HG03460 (cell line): ENCODE measurements at regions not wholly inside any gene's neighbourhood (a gene's known extent, or its start where the extent isn't known, plus 50 kb on each side); places are given as distances from the start of the nearest gene placed in this dataset.
"Not testable (repeated sequence)": the region's sequence is repeated elsewhere in the genome, so short reads cannot be mapped to it uniquely, and the experiment has no call there.

Experiments
- ATAC-seq: cut with Tn5 transposase; IDR thresholded peaks from one replicate; pipeline ENCODE4 v1.9.1; 2021; ENCODE audit not compliant: unreplicated experiment

- ATAC-seq, result no peak
Measured at GRCh38 chr22:22371031-22371541, 126.5 kb downstream of the VPREB1 start.

- no peak for ATAC-seq
Measured at GRCh38 chr22:22372086-22372485, 127.5 kb downstream of the VPREB1 start.

DNA sequence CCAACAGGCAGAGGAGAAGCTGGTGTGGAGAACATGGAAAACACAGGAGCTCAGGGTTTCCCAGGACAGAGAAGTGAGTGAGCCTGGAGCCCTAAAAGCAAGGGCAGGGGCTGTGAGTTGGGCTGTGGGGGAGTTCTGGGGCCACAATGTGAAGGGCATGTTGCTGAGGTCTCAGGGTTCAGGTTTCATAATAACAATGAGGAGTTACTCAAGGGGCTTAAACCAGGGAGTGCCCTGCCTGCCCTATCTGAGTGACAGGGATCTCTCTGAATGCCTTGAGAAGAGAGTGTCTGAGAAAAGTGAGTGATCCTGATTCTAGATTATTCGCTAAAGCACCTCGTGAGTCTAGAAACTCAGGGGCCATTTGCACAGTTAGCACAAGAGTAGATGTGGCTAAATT, 129.6 kb downstream of the VPREB1 start:
- no peak for ATAC-seq

DNA sequence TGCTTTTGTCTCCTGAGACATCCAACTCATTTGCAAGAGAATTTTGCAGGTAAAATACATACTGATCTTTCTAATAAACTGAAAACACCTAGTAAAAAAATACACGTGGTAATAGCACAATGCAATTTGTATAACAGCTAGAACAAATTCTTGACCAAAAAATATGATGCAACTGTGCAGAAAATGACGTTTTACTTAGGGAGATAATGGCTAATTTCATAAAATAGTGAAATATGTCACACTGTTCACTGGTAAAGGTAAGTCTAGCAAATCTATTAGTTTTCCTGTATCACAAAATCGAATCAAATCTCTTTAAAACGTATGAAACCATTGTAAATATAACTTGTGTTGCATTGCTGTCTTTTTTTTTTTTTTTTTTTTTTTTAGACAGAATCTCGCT, 130.0 kb downstream of the VPREB1 start:
- ATAC-seq, result no peak

DNA sequence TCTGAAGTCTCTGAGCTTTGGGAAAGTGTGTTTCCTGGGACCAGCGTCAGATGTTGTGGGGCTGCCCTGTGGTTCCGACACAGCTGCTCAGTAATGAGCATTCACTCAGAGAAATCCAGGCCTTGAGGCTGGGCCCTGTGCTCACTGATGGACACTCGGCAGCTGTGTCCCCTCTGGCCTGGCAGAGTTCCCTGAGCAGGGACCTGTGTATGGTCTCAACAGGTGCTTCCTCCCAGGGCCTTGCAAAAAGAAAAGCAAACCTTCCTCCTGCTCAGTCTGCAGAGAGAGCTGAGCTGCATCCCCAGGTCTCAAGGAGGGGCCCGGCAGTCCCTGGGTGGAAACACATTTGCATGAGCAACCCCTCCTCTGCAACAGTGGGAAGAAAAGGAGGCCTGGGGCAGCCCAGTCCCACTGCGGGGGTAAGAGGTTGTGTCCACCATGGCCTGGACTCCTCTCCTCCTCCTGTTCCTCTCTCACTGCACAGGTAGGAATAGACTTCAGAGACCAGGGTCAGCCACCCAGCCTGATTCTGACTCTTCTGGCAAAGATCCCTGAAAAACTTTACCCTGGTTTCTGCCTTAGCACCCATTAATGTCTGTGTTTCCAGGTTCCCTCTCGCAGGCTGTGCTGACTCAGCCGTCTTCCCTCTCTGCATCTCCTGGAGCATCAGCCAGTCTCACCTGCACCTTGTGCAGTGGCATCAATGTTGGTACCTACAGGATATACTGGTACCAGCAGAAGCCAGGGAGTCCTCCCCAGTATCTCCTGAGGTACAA, 131.2 kb downstream of the VPREB1 start:
- ATAC-seq, result no peak

GRCh38 chr22:22376352-22376706, 131.7 kb downstream of the VPREB1 start:
- no peak for ATAC-seq

DNA sequence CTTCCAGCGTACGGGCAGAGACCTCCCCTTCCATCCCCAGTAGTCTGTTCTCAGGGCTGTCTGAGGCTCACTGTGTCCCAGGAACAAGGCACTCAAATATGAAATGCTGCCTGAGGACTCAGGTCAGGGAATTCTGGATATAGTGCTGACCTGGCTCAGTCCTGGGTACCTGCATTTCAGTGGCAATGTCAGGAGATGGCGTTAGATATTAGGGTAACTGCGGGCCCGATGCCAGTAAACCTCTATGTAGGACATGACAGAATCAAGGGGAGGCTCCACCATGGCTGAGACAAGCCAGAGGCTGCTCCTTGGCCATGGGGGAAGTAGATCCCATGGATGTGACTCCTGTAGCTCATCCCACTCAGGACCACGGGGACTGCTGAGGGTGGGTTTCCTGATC, 131.7 kb downstream of the ZNF280B start:
- not testable (repeated sequence) for ATAC-seq

- ATAC-seq, result no peak
Measured at GRCh38 chr22:22377335-22377734, 131.2 kb downstream of the ZNF280B start.

DNA sequence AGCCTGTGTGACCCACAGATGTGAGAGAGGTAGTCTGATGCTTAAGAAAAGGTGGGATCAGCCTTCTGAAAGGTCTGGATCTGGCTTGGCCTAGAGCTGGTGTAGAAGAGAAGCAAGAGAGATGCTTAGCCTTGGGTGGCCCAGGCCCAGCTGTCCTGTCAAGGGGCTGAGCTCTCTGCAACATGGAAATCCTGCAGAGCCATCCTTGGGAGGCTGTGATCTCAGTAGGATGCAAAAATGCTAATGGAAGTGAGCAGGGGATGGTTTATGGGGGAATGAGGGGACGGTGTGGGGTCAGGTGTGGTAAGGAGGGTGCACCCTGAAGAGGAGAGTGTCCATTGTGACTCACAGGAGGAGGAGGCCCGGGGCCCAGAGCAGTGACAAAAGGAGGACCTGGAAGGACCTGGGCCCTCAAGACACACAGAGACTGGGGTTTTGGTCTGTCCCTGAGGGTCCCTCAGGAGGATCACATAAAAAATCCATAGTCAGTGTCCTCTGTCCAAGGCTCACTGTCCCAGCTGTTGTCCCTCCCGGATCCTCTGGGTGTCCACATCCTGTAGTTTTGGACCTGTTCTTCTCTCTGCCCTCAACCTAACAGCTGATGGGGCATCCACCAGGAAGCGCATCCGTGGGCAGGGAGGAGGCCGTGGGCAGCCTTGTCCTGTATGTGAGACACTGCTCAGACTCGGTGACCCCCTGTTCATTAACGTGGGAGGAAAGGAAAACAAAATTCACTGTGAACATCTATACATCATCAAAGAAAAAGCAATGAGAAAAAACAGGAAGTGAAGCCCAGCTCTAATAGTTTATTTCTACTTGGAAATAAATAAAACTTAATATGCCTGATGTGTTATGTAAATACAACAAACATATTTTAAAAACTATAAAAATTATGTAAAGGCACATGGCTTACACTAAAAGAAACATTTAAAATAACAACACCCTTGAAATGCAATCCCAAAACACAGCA, 129.8 kb downstream of the ZNF280B start:
- ATAC-seq, result no peak

- no peak for ATAC-seq
Measured at GRCh38 chr22:22380098-22381030, 128.2 kb downstream of the ZNF280B start.

- not testable (repeated sequence) for ATAC-seq
Measured at GRCh38 chr22:22381292-22381691, 127.2 kb downstream of the ZNF280B start.

DNA sequence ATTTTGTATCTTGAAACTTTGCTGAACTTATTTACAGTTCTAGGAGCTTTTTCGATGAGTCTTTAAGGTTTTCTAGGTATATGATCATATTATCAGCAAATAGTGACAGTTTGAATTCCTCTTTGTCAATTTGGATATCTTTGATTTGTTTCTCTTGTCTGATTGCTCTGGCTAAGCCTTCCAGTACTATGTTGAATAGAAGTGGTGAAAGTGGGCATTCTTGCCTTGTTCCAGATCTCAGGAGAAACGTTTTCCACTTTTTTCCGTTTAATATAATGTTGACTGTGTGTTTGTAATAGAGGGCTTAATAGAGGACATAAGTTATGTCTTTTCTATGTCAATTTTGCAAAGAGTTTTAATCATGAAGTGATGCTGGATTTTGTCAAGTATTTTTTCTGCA, 124.3 kb downstream of the ZNF280B start:
- ATAC-seq, result no peak

- ATAC-seq, result no peak
Measured at GRCh38 chr22:22384668-22385244, 123.8 kb downstream of the ZNF280B start.

DNA sequence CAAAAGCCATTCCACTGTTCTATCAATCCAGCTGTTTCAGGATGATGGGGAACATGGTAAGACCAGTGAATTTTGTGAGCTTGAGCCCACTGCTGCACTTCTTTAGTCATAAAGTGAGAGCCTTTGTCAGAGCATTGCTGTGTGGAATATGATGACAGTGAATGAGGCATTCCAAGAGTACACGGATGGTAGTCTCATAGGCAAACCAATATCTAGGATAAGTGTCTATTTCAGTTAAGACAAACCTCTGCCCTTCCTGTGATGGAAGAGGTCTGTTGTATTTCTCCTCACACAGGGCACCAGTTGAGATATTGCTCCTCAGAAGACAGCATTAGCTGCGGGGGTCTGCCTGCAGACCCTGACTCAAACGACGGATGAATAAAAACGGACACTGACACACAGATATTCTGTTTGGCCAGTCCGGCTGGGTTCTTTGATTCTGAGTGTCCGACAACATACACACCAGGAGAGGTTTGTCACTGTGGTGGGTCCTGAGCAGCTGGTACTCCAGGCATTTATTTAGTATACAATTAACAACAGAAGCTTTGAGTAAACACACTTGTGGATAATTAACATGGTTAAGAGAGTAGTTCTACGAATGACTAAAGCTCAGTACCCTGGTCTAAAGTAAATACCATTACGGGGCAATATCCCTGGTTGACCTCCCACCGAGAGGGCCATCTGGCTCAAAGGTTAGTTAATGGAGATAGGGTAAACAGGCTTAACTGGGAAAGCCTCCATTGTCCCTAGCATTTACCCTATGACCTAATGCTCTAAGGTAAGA, 121.7 kb downstream of the ZNF280B start:
- ATAC-seq, result no peak

- ATAC-seq, result no peak
Measured at GRCh38 chr22:22387386-22387736, 121.2 kb downstream of the ZNF280B start.

DNA sequence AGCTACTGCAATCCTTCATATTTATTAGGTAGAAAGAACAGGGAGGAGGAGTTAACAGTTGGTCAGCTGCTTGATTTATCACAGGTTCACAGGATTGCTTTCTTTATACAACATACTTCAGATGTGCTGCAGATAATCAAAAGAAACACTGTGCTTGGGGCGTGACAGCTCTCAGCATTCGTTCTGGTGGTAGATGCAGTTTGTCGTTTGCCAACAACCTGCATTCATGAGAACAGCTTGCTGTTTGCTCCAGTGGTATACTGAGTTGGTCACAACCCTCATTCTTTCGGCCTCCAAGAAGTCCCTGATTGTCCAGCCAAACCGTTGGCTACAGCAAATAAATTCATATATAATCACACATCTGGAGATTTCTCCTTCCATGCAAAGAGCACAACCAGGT, 120.5 kb downstream of the ZNF280B start:
- ATAC-seq, result no peak

GRCh38 chr22:22388494-22388893, 120.0 kb downstream of the ZNF280B start:
- no peak for ATAC-seq

- no peak for ATAC-seq
Measured at GRCh38 chr22:22389467-22389866, 119.1 kb downstream of the ZNF280B start.

DNA sequence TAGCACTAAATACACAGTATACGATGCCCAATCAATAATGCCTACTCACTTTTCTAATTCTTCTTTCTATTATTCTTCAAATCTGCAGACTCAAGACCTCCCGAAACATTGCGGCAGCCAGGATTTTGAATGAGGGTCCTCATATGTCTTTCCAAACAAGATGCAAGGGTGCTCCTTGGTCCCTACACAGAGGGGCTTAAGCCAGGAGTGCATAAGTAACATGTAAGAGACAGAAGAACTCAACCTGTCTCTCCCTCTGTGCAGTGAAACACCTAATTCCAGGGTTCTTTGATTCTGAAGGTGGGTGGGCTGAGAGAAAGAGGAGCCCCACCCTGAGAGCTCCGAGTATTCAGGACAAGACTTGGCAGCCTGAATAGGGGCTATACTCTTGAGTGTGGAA, 117.6 kb downstream of the ZNF280B start:
- no peak for ATAC-seq

GRCh38 chr22:22391543-22391942, 117.0 kb downstream of the ZNF280B start:
- ATAC-seq, result no peak
